ENCODE measurements at regions not wholly inside any gene's neighbourhood (a gene's known extent, or its start where the extent isn't known, plus 50 kb on each side); places are given as distances from the start of the nearest gene placed in this dataset.

DNA sequence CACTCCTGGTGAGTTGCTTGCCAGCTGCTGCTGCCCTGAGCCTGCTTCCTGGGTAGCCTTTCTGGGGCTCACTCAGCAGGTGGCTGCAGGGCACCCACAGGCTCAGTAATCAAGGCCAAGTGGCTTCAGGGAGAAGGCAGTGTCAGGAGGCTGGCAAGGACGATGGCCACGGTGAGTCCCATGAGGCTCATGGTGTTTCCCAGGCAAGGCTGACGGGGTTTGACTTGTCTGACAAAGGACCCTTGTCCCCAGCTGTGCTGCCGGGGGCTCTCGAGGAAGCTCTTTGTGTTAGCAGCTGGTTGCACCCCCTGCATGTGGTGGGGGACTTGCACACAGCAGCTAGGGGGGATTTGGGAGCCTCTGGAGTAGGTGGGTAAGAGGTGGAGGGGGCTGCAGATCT, 190.5 kb upstream of the C1orf174 start:
- Mint-ChIP-seq H3K36me3 (ENCODE audit: insufficient read depth, unreplicated experiment) (no peaks in the 10 kb centered on the region), H3K27me3 (ENCODE audit: insufficient read depth, unreplicated experiment) (no peaks in the 10 kb centered on the region), H3K4me1 (ENCODE audit: insufficient read depth, unreplicated experiment) (no peaks in the 10 kb centered on the region), H3K27ac (ENCODE audit: low read depth, unreplicated experiment) (no peak overlapping the region), H3K4me3 (ENCODE audit: unreplicated experiment) (no peak overlapping the region), H3K9me3 (ENCODE audit: unreplicated experiment) (peaks cover 16% of the 10 kb centered on the region)
- TF ChIP-seq, protein P1, sequence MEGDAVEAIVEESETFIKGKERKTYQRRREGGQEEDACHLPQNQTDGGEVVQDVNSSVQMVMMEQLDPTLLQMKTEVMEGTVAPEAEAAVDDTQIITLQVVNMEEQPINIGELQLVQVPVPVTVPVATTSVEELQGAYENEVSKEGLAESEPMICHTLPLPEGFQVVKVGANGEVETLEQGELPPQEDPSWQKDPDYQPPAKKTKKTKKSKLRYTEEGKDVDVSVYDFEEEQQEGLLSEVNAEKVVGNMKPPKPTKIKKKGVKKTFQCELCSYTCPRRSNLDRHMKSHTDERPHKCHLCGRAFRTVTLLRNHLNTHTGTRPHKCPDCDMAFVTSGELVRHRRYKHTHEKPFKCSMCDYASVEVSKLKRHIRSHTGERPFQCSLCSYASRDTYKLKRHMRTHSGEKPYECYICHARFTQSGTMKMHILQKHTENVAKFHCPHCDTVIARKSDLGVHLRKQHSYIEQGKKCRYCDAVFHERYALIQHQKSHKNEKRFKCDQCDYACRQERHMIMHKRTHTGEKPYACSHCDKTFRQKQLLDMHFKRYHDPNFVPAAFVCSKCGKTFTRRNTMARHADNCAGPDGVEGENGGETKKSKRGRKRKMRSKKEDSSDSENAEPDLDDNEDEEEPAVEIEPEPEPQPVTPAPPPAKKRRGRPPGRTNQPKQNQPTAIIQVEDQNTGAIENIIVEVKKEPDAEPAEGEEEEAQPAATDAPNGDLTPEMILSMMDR (IDR thresholded peaks at IDR 0.05; ENCODE audit: unreplicated experiment): no peak
- no TSS peak for BruUV-seq (replicated peaks)
- CTCF ChIA-PET: no interaction called here
- POLR2A ChIA-PET: no interaction called here
- no peak for DNase-seq (ENCODE audit: unreplicated experiment)
- intact Hi-C loops (cut with micrococcal nuclease): no loop called here

DNA sequence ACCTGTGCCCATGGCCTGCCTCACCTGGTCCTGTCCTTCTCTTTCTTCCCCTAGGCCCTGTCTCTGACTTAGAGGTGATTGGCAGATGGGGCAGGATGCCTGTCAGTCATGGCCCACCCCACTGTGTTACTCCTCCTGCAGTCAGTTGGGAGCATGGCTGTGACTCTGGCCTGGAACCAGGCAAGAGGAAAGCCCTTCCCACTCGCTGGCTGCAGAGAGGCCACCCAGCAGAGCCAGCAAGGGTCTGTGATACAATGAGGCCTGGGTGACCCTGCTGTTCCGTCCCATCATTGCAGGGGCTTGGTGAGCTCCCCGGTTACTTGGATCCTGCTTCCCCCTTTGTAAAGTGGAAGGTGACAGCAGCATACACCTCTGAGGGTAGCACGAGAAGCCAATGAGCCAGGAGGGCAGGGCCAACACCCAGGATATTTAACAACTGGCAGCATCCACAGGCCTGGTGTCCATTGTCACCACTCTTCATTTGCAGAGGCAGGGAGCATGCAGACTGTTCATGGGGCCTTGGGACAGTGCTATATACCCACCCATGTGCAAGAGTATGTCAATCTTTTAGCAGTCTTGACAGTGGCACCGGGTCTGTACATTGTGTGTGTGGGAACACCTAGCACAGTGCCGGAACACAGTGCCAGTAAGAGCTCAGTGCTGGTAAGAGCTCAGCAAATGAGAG, 191.0 kb upstream of the C1orf174 start:
- Mint-ChIP-seq H3K9me3 (ENCODE audit: unreplicated experiment) (peaks cover 11% of the 10 kb centered on the region), H3K4me3 (ENCODE audit: unreplicated experiment) (no peak overlapping the region), H3K36me3 (ENCODE audit: insufficient read depth, unreplicated experiment) (no peaks in the 10 kb centered on the region), H3K4me1 (ENCODE audit: insufficient read depth, unreplicated experiment) (no peaks in the 10 kb centered on the region), H3K27ac (ENCODE audit: low read depth, unreplicated experiment) (no peak overlapping the region), H3K27me3 (ENCODE audit: insufficient read depth, unreplicated experiment) (no peaks in the 10 kb centered on the region)
- no TSS peak for BruUV-seq (replicated peaks)
- DNase-seq (ENCODE audit: unreplicated experiment): no peak
- ChIA-PET CTCF (no interaction called here), POLR2A (no interaction called here)
- intact Hi-C loops (cut with micrococcal nuclease): no loop called here
- TF ChIP-seq, protein P1 (IDR thresholded peaks at IDR 0.05; ENCODE audit: unreplicated experiment): no peak

DNA sequence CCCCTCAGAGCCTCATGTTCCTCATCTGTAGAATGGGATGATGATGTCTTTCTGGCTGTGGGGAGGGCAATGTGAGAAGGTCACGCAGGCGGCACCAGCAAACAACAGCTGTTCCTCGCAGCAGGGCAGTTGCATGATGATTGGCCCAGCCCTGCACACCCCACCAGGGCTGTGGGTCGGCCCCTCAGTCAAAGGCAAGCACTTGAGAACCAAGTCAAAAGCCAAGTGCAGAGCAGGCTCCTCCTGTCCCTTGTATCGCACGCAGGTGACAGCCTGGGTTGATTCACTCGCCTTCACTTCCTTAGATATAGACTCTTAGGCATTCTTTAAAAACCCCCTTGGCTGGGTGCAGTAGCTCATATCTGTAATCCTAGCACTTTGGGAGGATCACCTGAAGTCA, 191.9 kb upstream of the C1orf174 start:
- intact Hi-C loops (cut with micrococcal nuclease): no loop called here
- BruUV-seq (replicated peaks): no TSS peak
- CTCF ChIA-PET: no interaction called here
- peaks cover 11% of the 10 kb centered on the region for H3K9me3 Mint-ChIP-seq (ENCODE audit: unreplicated experiment)
- POLR2A ChIA-PET: no interaction called here
- H3K36me3 Mint-ChIP-seq (ENCODE audit: insufficient read depth, unreplicated experiment): no peaks in the 10 kb centered on the region
- no peak overlapping the region for H3K4me3 Mint-ChIP-seq (ENCODE audit: unreplicated experiment)
- DNase-seq (ENCODE audit: unreplicated experiment): no peak
- no peak overlapping the region for H3K27ac Mint-ChIP-seq (ENCODE audit: low read depth, unreplicated experiment)
- no peaks in the 10 kb centered on the region for H3K27me3 Mint-ChIP-seq (ENCODE audit: insufficient read depth, unreplicated experiment)
- TF ChIP-seq, protein P1 (IDR thresholded peaks at IDR 0.05; ENCODE audit: unreplicated experiment): no peak
- no peaks in the 10 kb centered on the region for H3K4me1 Mint-ChIP-seq (ENCODE audit: insufficient read depth, unreplicated experiment)

DNA sequence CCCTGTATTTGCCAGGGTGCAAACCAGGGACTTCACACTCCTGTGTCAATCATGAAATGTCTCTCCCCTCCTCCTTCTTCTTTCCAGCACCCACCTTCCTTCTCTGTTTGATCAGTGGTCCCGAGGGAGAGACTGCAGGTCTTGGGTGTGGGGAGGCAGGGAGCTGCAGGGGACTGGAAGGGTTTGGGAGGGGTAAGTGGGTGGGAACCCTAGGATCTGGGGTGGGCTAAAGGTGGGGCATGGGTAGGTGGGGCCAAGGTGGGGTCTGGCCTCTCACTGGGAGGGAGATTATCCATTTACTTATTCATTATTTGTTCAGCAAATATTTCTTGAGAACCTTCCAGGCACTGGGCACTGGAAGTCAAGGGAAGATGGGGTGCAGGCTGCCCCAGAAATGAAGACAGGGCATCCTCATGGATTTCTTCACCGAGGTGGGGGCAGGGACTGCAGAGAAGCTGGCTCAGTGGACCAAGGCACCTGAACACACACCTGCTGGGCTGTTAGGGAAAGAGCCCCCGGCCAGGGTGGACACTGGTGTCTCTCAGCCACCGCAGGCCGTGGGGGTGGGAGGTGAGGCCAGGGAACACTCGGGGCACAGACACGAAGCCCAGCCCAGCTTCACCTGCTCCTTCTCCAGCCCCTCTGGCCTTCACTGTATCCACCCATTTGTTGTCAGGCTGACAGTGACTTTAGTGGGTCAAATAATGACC, 193.9 kb upstream of the C1orf174 start:
- DNase-seq (ENCODE audit: unreplicated experiment): no peak
- POLR2A ChIA-PET: no interaction called here

More for the DNA sequence above, 193.9 kb upstream of the C1orf174 start:
- TF ChIP-seq, protein P1 (IDR thresholded peaks at IDR 0.05; ENCODE audit: unreplicated experiment): no peak
- CTCF ChIA-PET: interaction anchor here (0.7 kb wide), 1 partner anchor 1883 kb away, joined by 3 read pairs; no protein-coding TSS in a partner anchor
- intact Hi-C loops (cut with micrococcal nuclease): no loop called here
- no TSS peak for BruUV-seq (replicated peaks)
- Mint-ChIP-seq H3K27me3 (ENCODE audit: insufficient read depth, unreplicated experiment) (no peaks in the 10 kb centered on the region), H3K27ac (ENCODE audit: low read depth, unreplicated experiment) (no peak overlapping the region), H3K36me3 (ENCODE audit: insufficient read depth, unreplicated experiment) (no peaks in the 10 kb centered on the region), H3K9me3 (ENCODE audit: unreplicated experiment) (peaks cover 24% of the 10 kb centered on the region), H3K4me3 (ENCODE audit: unreplicated experiment) (no peak overlapping the region), H3K4me1 (ENCODE audit: insufficient read depth, unreplicated experiment) (no peaks in the 10 kb centered on the region)

Data from MCF 10A (cell line).